Stimulated activated naive CD8-positive, alpha-beta T cell treated with anti-CD3 and anti-CD28 coated beads, Interleukin-15, Interleukin-2, amounts not matched to agents 100 U/mL and 50 U/mL, for 24 hours (primary cell): ENCODE measurements at regions not wholly inside any gene's neighbourhood (a gene's known extent, or its start where the extent isn't known, plus 50 kb on each side); places are given as distances from the start of the nearest gene placed in this dataset.

Experiments
- ATAC-seq: fragments of 150-1000 bp; cut with Tn5 transposase; one replicate; pipeline ENCODE4 v1.10.0; 2021
- DNase-seq: peaks from one replicate; pipeline ENCODE4 v3.0.0; 2021

DNA sequence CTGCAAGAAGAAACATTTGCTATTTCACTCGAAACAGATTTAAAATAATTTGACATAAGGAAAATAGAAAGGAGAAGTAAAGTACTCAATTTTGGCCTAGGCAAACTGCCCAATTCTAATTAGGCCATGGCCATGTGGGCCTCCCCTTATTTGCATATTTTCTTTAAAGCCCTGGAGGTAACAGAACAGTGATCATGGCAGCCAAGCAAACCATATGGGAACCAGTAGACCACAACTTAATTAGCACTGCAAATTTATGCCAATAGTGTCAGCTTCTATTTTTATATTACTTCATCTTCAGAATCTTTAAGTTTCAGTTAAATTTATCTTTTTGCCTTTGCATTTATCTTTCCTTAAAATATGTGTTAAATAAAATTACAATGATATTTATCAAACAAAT, 63.3 kb upstream of the THSD7A start:
- ATAC-seq (no peak), DNase-seq (no peak)

DNA sequence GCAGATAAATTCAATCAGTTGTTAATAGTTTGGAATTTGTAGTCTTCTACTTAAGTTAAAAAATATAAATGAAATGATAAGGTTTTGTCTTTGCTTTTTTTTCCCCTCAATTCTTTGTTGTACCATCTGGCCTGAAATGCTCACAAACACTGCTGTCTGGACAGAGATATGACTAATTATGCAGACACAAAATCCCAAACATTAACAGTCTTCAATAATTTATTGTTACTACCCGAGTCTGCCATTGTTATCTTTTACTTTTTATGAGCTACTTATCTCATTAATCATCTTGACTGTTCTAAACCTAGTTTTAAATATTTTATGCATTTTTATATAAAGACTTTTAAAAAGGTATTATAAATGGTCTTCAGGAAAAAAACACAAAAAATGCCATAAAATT, 64.7 kb upstream of the THSD7A start:
- DNase-seq (no peak), ATAC-seq (no peak)

DNA sequence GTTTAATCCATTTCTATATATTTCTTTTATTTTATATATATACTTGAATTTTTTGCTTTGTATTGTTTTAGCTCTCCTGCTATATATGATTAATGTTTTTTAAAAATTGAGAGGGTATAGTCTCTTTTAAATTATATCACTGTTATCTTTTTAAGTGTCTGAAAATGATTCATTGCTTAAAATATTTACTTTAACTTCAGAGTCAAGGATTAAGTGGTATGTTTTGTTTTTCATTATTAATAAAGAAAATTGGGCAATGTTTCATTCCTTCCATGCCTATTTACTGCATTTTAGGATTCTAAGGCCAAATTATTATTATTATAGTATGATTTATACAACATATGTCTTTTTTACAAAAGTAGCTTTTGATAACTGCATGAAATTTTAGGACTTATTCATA, 67.2 kb upstream of the THSD7A start:
- ATAC-seq (no peak), DNase-seq (no peak)

DNA sequence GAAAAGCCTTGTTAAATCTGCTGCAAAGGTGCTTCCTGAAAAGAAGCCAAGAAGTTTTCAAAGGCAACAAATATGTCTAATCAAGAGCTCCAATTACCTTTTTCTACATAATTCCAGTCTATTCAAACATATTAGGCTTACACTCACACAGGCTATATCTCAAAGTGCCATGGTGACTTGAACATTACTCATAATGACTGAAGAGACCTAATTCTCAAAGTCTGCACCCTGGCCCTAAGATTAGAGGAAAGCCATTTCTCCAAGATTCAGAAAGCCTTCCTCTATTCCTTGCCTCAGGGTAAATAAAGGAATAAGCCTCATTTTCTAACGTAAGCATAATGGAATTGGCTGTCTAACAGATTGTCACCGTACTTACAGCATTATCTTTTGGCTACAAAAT, 78.3 kb upstream of the THSD7A start:
- DNase-seq, result no peak
- no peak for ATAC-seq

DNA sequence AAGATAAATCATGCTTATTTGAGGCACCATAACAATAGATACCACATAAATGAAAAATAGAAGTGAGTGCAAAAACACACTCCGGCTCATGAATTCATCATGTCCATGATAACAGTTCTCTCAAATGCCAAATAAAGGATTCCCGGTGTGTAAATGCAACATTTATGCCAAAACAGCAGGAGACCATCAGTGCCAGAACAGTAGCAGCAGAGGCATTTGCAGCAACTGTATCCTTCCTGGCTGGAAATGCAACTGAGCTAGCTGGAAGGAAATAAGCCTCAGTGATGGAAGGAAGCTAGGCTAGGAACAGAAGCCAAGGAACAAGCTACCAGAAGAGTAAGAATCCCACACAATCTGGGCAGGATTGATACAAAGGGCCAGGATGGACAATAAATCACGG, 79.9 kb upstream of the THSD7A start:
- DNase-seq (no peak), ATAC-seq (no peak)

DNA sequence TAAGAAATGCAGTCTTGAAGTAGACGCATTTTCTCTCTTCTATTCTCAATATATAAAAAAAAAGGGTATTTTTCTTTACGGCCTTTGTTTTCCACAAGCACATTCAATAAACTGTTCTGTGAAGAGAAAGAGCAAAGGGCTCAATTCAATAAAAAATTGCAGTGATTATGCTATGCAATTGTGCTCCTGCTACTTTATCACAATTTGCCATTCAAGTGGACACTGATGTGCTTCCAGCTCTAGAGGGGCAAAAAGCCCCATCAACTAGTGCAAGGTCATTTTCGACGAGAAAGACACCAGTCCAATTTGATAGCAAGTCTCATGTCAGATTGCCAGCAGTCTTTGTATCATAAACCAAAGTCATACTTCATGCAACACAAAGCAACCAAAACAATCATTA, 82.6 kb upstream of the THSD7A start:
- ATAC-seq (no peak), DNase-seq (no peak)

DNA sequence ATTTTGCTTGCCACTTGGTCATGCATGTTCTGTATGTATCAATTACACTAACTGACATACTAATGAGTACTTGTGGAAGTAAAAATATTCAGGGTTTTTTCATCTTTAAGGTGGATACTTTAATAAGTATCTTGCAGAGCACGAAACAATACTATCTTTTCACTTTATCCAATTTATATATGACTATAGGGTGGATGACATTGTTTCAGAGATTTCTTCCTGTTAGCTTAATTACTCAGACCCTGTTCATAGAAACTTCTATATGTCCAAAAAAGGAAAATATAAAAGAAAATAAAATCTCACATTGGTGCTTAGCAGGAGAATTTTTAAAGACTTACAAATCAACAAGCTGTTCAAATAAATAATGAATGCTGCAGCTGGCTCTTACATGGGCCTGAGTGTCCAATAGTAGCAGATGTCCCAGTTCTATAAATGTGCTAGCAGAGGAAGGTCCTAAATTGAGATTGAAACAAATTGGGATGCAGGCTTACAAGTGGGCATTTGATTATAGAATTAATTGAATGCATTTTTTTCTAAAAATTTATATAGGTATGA, 91.5 kb upstream of the THSD7A start:
- no peak for DNase-seq

DNA sequence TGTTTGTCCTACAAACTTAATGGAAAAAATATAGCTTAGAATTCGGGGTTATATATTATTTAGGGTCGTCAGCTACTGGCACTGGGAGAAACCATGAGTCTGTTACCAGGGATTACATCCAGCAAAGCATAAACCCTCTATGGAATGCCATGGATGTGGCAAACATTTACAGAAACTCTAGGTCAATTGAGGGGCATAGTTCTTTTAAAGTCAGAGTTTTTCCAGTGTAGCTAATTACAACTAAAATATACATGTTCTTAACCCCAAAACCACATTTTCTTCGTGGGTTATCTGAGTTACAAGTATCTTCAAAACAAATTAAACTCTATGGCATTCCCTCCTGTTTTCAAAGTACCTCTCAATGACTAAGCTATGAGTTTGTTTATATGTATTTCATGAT, 99.3 kb upstream of the THSD7A start:
- DNase-seq (no peak), ATAC-seq (no peak)

More for the DNA sequence above, 91.5 kb upstream of the THSD7A start:
- ATAC-seq, result no peak

DNA sequence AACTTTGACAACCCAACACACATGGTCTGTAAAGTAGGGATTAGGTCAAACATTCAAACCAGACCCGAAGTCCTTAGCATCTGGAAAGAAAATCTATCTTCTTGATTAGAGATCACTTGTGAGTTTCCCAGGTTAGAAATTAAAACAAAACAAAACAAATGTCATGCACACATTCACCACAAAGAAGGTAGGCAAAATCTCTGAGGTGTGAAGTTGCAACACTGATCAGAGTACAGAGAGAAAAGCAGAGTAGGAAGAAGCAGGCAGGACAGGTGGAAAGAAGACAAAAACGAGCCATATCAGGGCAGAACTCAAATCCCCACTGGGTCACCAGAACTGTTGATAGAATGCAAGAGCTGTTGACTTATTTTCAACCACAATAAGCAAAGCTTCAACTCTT, 102.8 kb upstream of the THSD7A start:
- no peak for DNase-seq
- ATAC-seq, result no peak

DNA sequence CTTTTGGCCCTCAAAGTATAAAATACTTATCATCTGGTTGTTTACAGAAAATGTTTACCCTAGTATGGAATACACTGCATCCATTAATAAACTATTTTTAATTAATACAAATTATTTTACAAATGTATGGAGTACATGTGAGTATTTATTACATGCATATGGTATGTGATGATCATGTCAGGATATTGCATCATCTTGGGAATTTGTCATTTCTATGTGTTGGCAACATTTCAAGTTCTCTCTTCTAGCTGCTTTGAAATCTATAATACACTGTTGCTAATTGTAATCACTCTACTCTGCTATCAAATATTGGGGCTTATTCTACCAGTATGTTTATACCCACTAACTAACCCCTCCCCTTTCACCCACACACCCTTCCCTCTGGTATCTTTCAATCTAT, 103.9 kb upstream of the THSD7A start:
- ATAC-seq, result no peak
- no peak for DNase-seq

DNA sequence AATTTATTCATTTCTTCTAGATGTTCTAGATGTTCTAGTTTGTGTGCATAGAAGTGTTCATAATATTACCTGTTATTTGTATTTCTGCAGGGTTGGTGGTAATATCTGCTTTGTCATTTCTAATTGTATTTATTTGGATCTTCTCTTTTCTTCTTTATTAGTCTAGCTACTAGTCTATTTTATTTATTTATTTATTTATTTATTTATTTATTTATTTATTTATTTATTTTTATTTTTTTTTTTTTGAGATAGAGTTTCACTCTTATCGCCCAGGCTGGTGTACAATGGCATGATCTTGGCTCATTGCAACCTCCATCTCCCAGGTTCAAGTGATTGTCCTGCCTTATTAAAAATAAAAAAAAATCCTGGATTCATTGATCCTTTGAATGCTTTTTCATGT, 114.8 kb upstream of the THSD7A start:
- ATAC-seq (no peak), DNase-seq (no peak)

DNA sequence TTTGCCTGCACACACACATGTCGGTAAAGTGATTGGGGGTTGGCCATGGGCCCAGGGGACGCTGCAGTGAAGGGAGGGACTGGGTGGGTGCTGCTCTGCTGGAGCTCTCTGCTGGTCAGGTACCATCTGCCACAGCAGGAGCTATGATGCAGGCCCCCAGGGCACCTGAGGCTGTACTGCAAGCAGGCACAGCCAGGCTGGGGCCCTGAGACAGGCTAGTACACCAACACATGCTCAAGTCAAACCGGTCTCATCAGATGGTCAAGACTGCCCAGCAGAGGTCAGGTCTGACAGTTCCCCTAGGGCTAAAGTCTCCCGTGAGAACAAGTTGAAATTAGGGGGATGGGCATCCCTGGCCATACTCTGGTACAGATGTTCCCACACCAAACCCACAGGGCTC, 118.3 kb upstream of the THSD7A start:
- no peak for ATAC-seq

DNA sequence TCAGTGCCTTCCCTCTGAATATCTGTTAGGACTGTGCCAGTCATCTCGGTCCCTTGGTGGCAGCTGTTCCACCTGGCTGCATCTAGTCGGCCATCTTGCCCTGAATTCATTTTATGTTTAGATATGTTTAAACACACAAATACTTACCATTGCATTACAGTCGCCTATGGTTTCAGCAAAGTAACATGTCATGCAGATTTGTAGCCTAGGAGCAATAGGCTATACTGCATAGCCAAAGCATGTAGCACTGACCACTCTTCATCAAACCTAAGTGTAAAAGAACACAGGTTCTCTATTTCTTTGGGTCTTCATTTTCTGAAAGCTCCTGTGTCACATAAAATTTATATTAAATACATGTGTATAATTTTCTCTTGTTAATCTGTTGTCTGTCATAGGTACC, 118.9 kb upstream of the THSD7A start:
- ATAC-seq (no peak), DNase-seq (no peak)

More for the DNA sequence above, 118.3 kb upstream of the THSD7A start:
- no peak for DNase-seq

DNA sequence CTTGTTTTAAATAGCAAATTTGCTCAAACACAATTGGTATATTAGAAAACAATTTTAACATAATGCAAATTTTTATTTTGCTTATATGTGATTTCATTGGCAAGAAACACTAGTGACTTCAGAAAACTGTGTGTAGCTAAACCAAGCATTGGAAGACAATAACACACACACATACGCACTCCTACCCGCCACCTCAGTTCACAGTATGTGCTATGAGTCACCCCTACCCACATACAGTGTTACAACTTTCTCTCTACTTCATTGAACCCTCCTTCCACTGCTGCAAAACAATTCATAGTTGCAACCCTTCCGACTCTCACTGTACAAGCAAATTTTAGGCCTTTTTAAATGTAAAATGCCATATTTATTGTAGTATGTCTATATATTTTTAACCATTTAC, 119.9 kb upstream of the THSD7A start:
- DNase-seq, result no peak
- ATAC-seq, result no peak

DNA sequence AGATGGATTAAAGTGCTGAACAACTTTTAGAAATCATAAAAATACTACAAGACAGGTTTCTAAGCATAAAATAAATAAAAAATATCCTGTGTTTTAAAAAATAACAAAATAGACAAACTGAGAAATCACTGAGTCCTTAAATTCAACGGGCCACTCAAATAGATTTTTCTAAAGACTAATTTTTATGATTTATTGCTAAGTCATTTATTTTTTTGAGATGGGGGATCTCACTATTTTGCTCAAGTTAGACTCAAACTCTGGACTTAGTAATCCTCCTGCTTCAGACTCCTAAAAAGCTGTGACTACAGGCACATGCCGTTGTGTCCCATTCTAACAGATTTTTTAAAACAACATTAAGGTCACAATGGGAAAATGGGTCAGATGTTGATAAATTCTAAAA, 121.0 kb upstream of the THSD7A start:
- DNase-seq (no peak), ATAC-seq (no peak)

DNA sequence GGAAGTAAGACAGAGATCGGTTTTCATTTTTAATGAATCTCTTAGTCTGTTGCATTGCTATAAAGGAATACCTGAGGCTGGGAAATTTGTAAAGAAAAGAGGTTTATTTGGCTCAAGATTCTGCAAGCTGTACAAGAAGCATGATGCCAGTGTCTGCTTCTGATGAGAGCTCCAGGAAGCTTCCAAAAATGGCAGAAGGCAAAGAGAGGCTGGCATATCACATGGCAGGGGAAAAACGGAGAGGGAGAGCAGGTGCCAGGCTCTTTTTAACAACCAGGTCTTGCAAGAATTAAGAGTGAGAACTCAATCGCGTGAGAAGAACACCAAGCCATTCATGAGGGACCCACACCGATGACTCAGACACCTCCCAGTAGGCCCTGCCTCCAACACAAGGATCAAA, 125.0 kb upstream of the THSD7A start:
- no peak for DNase-seq
- no peak for ATAC-seq

DNA sequence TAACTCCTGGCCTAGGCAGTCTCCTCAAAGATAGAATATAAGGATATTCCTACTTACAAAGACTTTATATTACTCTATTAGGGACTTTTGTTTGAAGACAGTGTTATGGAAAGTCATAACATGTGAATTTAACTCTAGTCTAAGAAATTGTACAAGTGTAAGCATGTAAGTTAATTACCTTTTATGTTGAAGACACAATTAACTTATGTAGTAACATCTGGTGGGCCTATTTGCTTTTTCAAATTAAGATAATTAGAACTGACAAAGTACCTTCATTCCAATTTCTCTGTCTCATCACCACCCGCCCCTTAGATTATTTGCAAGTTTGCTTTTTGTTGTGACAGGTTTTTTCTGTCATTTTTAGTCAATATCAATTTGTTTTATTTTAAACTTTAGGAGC, 126.0 kb upstream of the THSD7A start:
- DNase-seq (no peak), ATAC-seq (no peak)

DNA sequence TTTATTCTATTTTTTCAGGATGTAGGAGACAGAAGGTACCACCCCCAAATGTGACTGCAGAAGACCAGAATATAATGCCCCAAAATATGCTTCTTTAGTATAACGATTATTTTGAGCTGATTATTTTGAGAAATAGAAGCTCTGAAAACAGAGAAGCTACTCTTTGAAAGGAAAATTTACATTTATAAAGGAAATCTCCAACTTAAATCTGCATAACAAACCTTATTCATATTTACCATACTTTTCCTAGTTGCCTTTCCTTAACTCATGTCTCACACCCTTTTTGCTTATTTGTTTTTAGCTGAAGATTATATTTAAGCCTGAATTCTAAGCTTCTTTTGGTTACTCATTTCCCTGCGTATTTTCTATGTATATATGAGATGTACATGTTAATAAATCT, 127.1 kb upstream of the THSD7A start:
- DNase-seq, result no peak
- no peak for ATAC-seq

DNA sequence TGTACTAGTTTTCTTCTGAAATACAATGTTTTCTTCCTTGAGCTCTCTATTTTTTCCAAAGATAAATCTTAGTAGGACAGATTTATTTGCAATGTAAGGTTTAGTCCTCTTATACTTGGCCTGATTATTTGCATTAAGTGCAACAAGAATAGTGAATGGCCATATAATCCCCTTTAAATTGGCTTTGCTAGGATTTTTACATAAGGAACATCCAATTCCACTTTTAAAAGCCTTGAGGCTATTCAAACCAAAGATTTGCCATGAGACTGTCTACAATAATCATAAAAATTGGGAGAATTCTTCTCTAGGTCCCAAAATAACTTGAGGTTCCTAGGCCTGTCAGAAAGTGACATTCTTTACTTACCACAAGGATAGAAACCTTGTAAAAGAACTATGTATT, 128.6 kb upstream of the THSD7A start:
- DNase-seq (no peak), ATAC-seq (no peak)

DNA sequence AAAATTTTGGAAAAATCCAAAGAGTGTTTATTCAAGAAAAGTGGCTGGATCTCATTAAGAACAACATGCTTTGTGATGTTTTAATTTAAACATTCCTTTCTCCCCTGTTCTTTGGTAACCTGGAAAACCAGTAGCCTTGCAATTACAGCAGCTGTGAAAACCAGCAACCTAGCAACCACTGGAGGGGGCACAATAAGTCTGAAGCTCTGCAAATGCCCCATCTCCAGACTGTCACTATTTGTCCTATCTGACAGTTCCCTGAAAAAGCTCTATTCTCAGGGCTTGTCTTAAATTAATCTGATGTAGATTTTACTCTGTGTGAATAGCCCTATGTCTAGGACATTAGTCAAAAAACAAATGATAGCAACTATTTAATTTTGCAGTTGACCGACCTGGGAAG, 137.6 kb upstream of the THSD7A start:
- no peak for ATAC-seq
- DNase-seq, result no peak

DNA sequence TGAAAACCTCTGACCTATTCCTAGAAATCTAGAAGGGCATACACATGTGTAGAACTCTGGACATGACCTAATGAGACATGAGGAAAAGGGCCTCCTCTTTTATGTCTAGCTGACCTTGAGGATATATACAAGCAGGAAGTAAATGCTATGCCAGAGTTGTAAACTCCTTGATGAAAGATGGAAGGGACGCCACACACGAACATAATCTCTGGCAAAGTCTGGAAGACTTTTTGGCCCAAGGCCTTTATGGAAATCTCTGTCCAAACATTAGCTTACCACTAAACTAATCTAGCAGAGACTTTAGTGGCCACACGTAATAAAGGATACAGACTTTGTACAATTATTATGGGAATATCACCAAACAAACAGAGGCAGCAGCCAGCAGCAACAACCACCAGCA, 138.1 kb upstream of the THSD7A start:
- ATAC-seq (no peak), DNase-seq (no peak)

DNA sequence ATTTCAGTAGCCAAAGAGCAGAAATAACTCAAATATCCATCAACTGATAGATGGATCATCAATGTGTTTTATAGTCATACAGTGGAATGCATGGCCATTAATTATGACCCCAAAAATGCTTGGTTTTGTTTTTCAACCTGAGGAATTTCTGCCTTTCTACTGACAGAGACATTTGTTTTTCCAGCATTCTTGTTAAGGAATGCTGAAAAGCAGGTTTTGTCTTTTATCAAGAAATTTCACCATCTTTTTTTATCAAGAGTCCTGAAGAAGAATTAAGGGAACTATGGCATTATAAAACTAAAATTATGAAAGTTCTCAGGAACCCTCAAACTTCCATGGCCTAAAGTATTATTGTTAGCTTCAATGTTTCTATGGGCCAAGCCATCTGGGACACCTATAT, 153.4 kb upstream of the THSD7A start:
- DNase-seq (no peak), ATAC-seq (no peak)

DNA sequence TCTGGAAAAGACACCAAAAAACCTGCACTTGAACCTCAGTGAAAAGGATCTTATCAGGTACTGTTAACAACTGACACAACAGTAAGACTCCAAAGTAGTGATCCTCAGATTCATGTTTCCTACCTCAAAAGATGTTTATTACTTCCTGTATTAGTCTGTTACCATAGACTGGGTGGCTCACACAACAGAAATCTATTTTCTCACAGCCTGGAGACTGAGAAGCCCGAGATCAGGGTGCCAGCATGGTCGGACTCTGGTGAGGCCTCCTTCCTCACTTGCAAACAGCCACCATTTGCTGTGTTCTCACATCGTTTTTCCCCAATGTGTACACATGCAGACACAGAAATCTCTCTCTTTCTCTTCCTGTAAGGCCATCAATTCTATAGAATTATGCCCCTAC, 154.0 kb upstream of the THSD7A start:
- ATAC-seq, result no peak
- DNase-seq, result no peak

DNA sequence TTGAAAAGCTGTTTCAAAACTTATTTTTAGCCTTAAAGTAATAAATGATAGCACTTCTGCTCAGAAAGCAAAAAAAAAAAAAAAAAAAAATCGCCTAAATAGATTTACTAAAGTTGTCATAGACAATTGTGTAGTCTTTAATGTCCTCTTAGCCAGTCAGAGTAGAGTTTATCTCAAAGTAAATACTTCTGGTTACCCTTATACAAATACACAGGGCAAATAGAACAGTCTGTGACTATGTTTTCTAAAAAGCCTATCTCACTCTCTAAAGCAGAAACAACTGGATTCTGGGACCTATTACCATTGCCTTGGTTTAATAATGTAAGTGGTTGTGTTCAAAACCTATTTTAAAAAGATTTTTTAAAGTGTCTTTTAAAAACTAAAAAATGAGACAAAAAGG, 156.2 kb upstream of the THSD7A start:
- ATAC-seq, result no peak
- no peak for DNase-seq

DNA sequence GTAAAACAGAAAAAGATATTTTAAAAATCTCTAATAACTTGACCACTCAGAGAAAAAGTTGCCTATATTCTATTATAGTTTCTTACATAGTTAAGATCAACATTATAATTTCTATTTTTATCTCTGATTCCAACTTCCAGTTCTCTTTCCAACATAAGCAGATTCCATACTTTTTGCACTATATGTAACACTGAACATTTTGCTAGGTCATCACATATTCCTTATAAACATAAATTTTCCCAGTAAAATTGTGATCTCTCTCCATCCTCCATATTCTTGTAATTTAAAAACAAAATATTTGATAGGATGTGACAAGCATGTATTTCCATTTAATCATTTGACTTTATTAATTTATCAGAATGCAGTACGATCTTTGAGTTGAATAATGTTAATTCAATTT, 170.4 kb upstream of the THSD7A start:
- ATAC-seq (no peak), DNase-seq (no peak)
